Mesendoderm (in vitro differentiated cells): ENCODE measurements at regions not wholly inside any gene's neighbourhood (a gene's known extent, or its start where the extent isn't known, plus 50 kb on each side); places are given as distances from the start of the nearest gene placed in this dataset.

Experiments
- DNase-seq: peaks from one replicate; pipeline ENCODE4 v3.0.0; 2013
- H2AK5ac ChIP-seq: 2 replicates; pipeline ENCODE4 v1.6.1; 2013; ENCODE audit warnings: low read length, inconsistent platforms
- H2BK120ac ChIP-seq: 2 replicates; pipeline ENCODE4 v1.6.1; 2013; ENCODE audit warnings: low read depth, mild to moderate bottlenecking, low read length, moderate library complexity, mixed read lengths
- H2BK15ac ChIP-seq: replicated peaks from 2 replicates; pipeline ENCODE4 v1.6.1; 2013; ENCODE audit warnings: low read depth, mild to moderate bottlenecking, moderate library complexity
- H2BK5ac ChIP-seq: 2 replicates; pipeline ENCODE4 v1.6.1; 2013; ENCODE audit warnings: low read length, inconsistent platforms
- H3K18ac ChIP-seq: 2 replicates; pipeline ENCODE4 v1.6.1; 2013; ENCODE audit warnings: mild to moderate bottlenecking, low read length, mixed read lengths
- H3K23ac ChIP-seq: one replicate; pipeline ENCODE4 v1.6.1; 2013; ENCODE audit warnings: low read length
- H3K27ac ChIP-seq: 2 replicates; pipeline ENCODE4 v1.5.1; 2013; ENCODE audit warnings: low read depth, mild to moderate bottlenecking, inconsistent platforms, low read length, moderate library complexity
- H3K27me3 ChIP-seq: 2 replicates; pipeline ENCODE4 v1.6.1; 2013; ENCODE audit warnings: low read length, control low read depth, mild to moderate bottlenecking, inconsistent platforms; ENCODE audit not compliant: insufficient read depth, poor library complexity
- H3K36me3 ChIP-seq: 2 replicates; pipeline ENCODE4 v1.6.1; 2013; ENCODE audit warnings: low read length, inconsistent platforms; ENCODE audit not compliant: control insufficient read depth, insufficient read depth
- H3K4ac ChIP-seq: one replicate; pipeline ENCODE4 v1.6.1; 2013; ENCODE audit warnings: low read depth, mild to moderate bottlenecking, low read length, moderate library complexity
- H3K4me1 ChIP-seq: 2 replicates; pipeline ENCODE4 v1.6.1; 2013; ENCODE audit warnings: low read depth, low read length, inconsistent platforms; ENCODE audit not compliant: control insufficient read depth
- H3K4me2 ChIP-seq: 2 replicates; pipeline ENCODE4 v1.6.1; 2013; ENCODE audit warnings: low read length
- H3K4me3 ChIP-seq: 2 replicates; pipeline ENCODE4 v1.5.1; 2013; ENCODE audit warnings: mild to moderate bottlenecking, low read length
- H3K56ac ChIP-seq: one replicate; pipeline ENCODE4 v1.6.1; 2013; ENCODE audit warnings: low read length
- H3K79me1 ChIP-seq: 2 replicates; pipeline ENCODE4 v1.6.1; 2013; ENCODE audit warnings: low read length, inconsistent platforms
- H3K79me2 ChIP-seq: 2 replicates; pipeline ENCODE4 v1.6.1; 2013; ENCODE audit warnings: mild to moderate bottlenecking, low read length; ENCODE audit not compliant: control insufficient read depth, insufficient read depth
- H3K9ac ChIP-seq: 2 replicates; pipeline ENCODE4 v1.6.1; 2013; ENCODE audit warnings: low read length, inconsistent platforms
- H4K5ac ChIP-seq: one replicate; pipeline ENCODE4 v1.6.1; 2013; ENCODE audit warnings: low read length
- H4K8ac ChIP-seq: one replicate; pipeline ENCODE4 v1.6.1; 2013; ENCODE audit warnings: low read depth, mild to moderate bottlenecking, control low read depth, low read length, moderate library complexity
- WGBS: extraction: QIAGEN DNeasy Blood & Tissue Kit; methylation state at CpG from one replicate; pipeline ENCODE4 v1.1.7; 2013; ENCODE audit warnings: low lambda C conversion rate, missing lambda C conversion rate; ENCODE audit not compliant: insufficient coverage; ENCODE audit errors: extremely low coverage; 5-methylcytosine and 5-hydroxymethylcytosine counted together

GRCh38 chr5:152221721-152222629 lies 183.1 kb downstream of the NMUR2 start:
- Histone ChIP-seq H3K79me2 (no peaks in the 10 kb centered on the region), H3K4me1 (no peaks in the 10 kb centered on the region), H3K79me1 (no peaks in the 10 kb centered on the region), H3K27ac (no peak overlapping the region), H3K56ac (no peak overlapping the region), H3K18ac (no peak overlapping the region), H3K27me3 (no peaks in the 10 kb centered on the region), H3K23ac (no peak overlapping the region), H2BK15ac (no peak overlapping the region), H3K36me3 (no peaks in the 10 kb centered on the region), H4K5ac (no peak overlapping the region), H2BK5ac (no peak overlapping the region), H4K8ac (no peak overlapping the region), H3K4me2 (no peak overlapping the region), H3K4ac (no peak overlapping the region), H2AK5ac (no peak overlapping the region), H2BK120ac (no peak overlapping the region), H3K4me3 (no peak overlapping the region), H3K9ac (no peak overlapping the region)
- WGBS, result no CpG with 5 or more reads among the region's 5 CpGs
- DNase-seq, result no peak

- Histone ChIP-seq H3K56ac (no peak overlapping the region), H3K4me1 (no peaks in the 10 kb centered on the region), H3K36me3 (no peaks in the 10 kb centered on the region), H3K4me2 (no peak overlapping the region), H3K18ac (no peak overlapping the region), H2AK5ac (no peak overlapping the region), H3K79me2 (no peaks in the 10 kb centered on the region), H3K27ac (no peak overlapping the region), H4K5ac (no peak overlapping the region), H3K27me3 (no peaks in the 10 kb centered on the region), H2BK5ac (no peak overlapping the region), H3K9ac (no peak overlapping the region), H3K79me1 (no peaks in the 10 kb centered on the region), H2BK15ac (no peak overlapping the region), H2BK120ac (no peak overlapping the region), H4K8ac (peak overlapping the region; percentile 39), H3K4me3 (no peak overlapping the region), H3K4ac (no peak overlapping the region), H3K23ac (no peak overlapping the region)
- no CpG with 5 or more reads among the region's 3 CpGs for WGBS
- DNase-seq, result no peak
Observed at GRCh38 chr5:152218694-152219093, 186.4 kb downstream of the NMUR2 start.

GRCh38 chr5:152205804-152206203 lies 199.3 kb downstream of the NMUR2 start:
- no peak overlapping the region for H3K27ac ChIP-seq
- no CpG with 5 or more reads among the region's 1 CpG for WGBS
- no peak overlapping the region for H3K23ac ChIP-seq
- H3K27me3 ChIP-seq, result no peaks in the 10 kb centered on the region
- no peak overlapping the region for H3K4me2 ChIP-seq
- no peaks in the 10 kb centered on the region for H3K36me3 ChIP-seq
- no peak overlapping the region for H3K18ac ChIP-seq
- H4K8ac ChIP-seq, result no peak overlapping the region
- H3K4ac ChIP-seq, result no peak overlapping the region
- H3K4me1 ChIP-seq, result no peaks in the 10 kb centered on the region
- no peak overlapping the region for H4K5ac ChIP-seq
- H3K4me3 ChIP-seq, result no peak overlapping the region
- H2BK5ac ChIP-seq, result no peak overlapping the region
- H2BK120ac ChIP-seq, result no peak overlapping the region
- DNase-seq, result no peak
- no peaks in the 10 kb centered on the region for H3K79me1 ChIP-seq
- no peak overlapping the region for H3K56ac ChIP-seq
- H2AK5ac ChIP-seq, result no peak overlapping the region
- no peak overlapping the region for H2BK15ac ChIP-seq
- H3K79me2 ChIP-seq, result no peaks in the 10 kb centered on the region
- no peak overlapping the region for H3K9ac ChIP-seq

GRCh38 chr5:152202321-152202720 lies 202.8 kb downstream of the NMUR2 start:
- no peak overlapping the region for H3K56ac ChIP-seq
- H3K9ac ChIP-seq, result no peak overlapping the region
- H2BK5ac ChIP-seq, result no peak overlapping the region
- H3K36me3 ChIP-seq, result no peaks in the 10 kb centered on the region
- H4K8ac ChIP-seq, result no peak overlapping the region
- H3K18ac ChIP-seq, result no peak overlapping the region
- no peaks in the 10 kb centered on the region for H3K79me2 ChIP-seq
- H3K79me1 ChIP-seq, result no peaks in the 10 kb centered on the region
- H4K5ac ChIP-seq, result no peak overlapping the region
- H3K27me3 ChIP-seq, result no peaks in the 10 kb centered on the region
- no peak overlapping the region for H3K4me2 ChIP-seq
- H3K23ac ChIP-seq, result no peak overlapping the region
- no peaks in the 10 kb centered on the region for H3K4me1 ChIP-seq
- no peak overlapping the region for H3K4me3 ChIP-seq
- H3K27ac ChIP-seq, result no peak overlapping the region
- DNase-seq, result no peak
- H3K4ac ChIP-seq, result no peak overlapping the region
- no CpG with 5 or more reads among the region's 1 CpG for WGBS
- H2BK120ac ChIP-seq, result no peak overlapping the region
- no peak overlapping the region for H2BK15ac ChIP-seq
- no peak overlapping the region for H2AK5ac ChIP-seq

GRCh38 chr5:152193391-152194107 lies 211.5 kb downstream of the NMUR2 start:
- no peak overlapping the region for H2BK15ac ChIP-seq
- no peak overlapping the region for H2BK5ac ChIP-seq
- no peak overlapping the region for H3K4ac ChIP-seq
- H3K27me3 ChIP-seq, result no peaks in the 10 kb centered on the region
- DNase-seq, result no peak
- H3K23ac ChIP-seq, result no peak overlapping the region
- H3K27ac ChIP-seq, result no peak overlapping the region
- no peak overlapping the region for H4K5ac ChIP-seq
- H3K4me2 ChIP-seq, result no peak overlapping the region
- no peak overlapping the region for H3K4me3 ChIP-seq
- H3K79me2 ChIP-seq, result no peaks in the 10 kb centered on the region
- no peaks in the 10 kb centered on the region for H3K79me1 ChIP-seq
- H2AK5ac ChIP-seq, result no peak overlapping the region
- no peak overlapping the region for H4K8ac ChIP-seq
- no peak overlapping the region for H3K56ac ChIP-seq
- no peak overlapping the region for H3K18ac ChIP-seq
- H3K4me1 ChIP-seq, result no peaks in the 10 kb centered on the region
- H3K36me3 ChIP-seq, result no peaks in the 10 kb centered on the region
- no peak overlapping the region for H3K9ac ChIP-seq
- no peak overlapping the region for H2BK120ac ChIP-seq
